GM19467 (cell line): ENCODE measurements at regions not wholly inside any gene's neighbourhood (a gene's known extent, or its start where the extent isn't known, plus 50 kb on each side); places are given as distances from the start of the nearest gene placed in this dataset.

Source experiments
- ATAC-seq: cut with Tn5 transposase; IDR thresholded peaks from one replicate; pipeline ENCODE4 v1.9.1; 2021; ENCODE audit warnings: mild to moderate bottlenecking, moderate library complexity; ENCODE audit not compliant: unreplicated experiment

GRCh38 chr13:59459972-59460371, 703.8 kb downstream of the DIAPH3 start:
- ATAC-seq, result no peak

GRCh38 chr13:59461411-59461810, 702.3 kb downstream of the DIAPH3 start:
- no peak for ATAC-seq

GRCh38 chr13:59463023-59463422, 700.7 kb downstream of the DIAPH3 start:
- no peak for ATAC-seq

- no peak for ATAC-seq
Measured at GRCh38 chr13:59464926-59465325, 698.8 kb downstream of the DIAPH3 start.

- ATAC-seq, result no peak
Measured at GRCh38 chr13:59468396-59468795, 695.3 kb downstream of the DIAPH3 start.

DNA sequence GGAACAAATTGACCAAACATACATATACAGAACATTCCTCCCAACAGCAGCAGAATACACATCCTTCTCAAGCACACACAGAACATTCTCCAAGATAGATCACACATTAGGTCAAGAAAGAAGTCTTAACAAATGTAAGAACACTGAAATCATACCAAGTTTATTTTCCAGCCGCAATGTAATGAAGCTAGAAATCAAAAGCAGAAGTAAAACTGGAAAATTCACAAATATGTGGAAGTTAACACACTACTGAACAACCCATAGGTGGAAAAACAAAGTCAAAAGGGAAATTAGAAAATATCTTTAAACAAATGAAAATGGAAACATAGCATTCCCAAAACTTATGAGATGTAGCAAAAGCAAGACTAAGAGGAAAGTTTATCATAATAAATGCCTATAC, 692.6 kb downstream of the DIAPH3 start:
- ATAC-seq, result no peak

DNA sequence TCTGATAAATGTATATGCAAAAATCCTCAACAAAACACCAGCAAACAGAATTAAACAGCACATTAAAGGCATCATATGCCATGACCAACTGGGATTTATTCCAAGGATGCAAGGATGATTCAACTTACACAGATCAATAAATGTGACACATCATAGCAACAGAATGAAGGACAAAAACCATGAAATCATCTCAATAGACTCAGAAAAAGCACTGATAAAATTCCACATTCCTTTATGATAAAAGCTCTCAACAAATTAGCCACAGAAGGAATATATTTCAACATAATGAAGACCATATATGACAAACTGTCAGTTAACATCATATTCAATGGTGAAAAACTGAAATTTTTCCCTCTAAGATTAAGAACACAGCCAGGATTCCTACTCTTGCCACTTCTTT, 691.6 kb downstream of the DIAPH3 start:
- ATAC-seq, result no peak

- ATAC-seq, result no peak
Measured at GRCh38 chr13:59474696-59475095, 689.0 kb downstream of the DIAPH3 start.

- no peak for ATAC-seq
Measured at GRCh38 chr13:59475911-59476310, 687.8 kb downstream of the DIAPH3 start.

DNA sequence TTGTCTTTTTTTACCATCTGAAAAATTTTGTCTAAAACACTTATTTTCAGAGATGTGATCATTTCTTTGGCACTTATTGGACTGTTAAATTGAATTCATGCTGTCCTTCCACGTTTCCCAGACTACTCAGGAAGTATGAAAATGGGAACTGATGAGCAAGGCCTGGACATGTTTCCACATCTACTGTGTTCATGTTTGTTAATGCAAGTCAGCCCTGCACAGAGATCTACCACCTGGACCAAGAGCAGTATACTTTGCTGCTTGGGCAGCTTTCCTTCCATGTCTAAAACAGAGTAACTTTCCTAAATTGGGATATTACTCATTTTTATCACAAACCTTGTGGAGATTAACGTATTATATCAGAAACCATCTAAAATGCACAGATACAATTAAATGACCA, 687.4 kb downstream of the DIAPH3 start:
- no peak for ATAC-seq

DNA sequence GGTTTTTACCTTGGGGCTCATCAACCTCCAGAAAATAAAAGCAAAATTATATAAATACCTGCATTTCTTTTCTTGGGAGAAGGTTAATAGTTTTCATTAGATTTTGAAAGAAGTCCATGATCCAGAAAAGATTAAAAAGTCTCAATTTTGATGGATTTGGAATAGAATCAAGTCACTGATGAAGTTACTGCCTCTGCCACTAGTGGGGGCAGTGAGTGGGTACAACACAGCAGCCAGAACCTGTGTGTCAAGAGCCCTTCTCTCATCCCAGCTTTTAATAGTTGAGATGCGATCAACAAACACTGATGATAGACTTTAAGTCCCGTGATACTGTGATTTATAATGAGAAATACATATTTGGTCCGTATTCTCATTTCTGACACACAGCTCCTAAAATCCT, 686.7 kb downstream of the DIAPH3 start:
- no peak for ATAC-seq

DNA sequence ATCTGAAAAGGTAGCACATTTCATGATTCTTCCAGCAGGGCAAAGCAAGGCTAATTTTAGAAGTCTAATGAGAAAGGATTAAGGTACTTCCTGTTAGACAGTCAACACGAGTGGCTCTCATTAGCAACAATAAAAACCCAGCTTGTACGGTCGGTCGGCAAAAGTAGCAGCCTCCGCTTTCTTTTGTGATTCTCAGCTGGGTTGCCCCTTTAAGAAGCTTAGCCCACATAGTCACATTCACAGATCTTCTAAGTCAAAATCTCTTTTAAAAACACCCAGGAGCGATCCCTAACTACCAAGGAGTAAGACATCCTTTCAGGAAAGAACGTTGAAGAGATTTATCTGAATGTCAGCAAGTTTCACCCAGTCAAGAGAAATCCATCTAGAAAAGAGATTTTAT, 684.8 kb downstream of the DIAPH3 start:
- no peak for ATAC-seq

DNA sequence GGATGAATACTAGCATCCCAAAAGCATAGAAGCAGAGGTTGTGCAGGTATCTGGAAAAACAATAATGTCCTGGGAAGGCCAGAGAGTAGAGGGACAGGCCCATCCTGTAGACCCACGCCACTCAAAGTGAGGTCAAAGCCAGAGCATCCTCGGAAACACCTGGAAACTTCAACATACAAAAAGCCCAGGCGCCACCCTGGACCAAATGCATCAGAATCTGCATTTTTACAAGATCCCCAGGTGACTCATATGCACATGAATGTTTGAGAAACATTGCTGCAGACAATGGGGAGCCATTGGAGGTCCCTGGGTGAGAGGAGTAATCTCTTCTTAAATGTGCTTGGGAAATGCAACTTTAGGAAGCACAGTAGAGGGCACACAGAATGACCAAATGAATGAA, 684.1 kb downstream of the DIAPH3 start:
- ATAC-seq, result no peak

GRCh38 chr13:59480396-59481259, 683.1 kb downstream of the DIAPH3 start:
- ATAC-seq, result no peak

- ATAC-seq, result no peak
Measured at GRCh38 chr13:59483501-59484145, 680.1 kb downstream of the DIAPH3 start.

GRCh38 chr13:59487883-59488282, 675.8 kb downstream of the DIAPH3 start:
- ATAC-seq, result no peak

GRCh38 chr13:59488436-59488835, 675.3 kb downstream of the DIAPH3 start:
- no peak for ATAC-seq

DNA sequence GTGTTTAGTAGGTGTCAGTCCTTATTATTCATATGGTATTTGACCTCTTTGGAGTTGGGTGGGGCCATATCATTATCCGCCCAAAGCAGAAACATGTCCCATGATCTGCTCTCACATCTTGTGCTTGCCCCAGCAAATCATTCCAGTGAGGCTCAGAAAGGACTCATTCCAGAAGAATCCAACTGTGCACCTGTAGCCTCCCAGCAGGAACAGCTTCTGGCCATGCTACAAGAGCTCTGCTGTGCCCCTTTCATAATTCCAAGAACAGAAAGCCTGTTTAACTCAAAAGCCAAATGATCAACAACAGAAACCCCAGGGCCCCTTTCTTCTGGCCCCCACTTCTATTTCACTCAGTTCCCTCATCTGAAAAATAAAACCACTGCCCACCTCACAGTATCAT, 673.1 kb downstream of the DIAPH3 start:
- no peak for ATAC-seq

GRCh38 chr13:59492030-59492636, 671.6 kb downstream of the DIAPH3 start:
- no peak for ATAC-seq

DNA sequence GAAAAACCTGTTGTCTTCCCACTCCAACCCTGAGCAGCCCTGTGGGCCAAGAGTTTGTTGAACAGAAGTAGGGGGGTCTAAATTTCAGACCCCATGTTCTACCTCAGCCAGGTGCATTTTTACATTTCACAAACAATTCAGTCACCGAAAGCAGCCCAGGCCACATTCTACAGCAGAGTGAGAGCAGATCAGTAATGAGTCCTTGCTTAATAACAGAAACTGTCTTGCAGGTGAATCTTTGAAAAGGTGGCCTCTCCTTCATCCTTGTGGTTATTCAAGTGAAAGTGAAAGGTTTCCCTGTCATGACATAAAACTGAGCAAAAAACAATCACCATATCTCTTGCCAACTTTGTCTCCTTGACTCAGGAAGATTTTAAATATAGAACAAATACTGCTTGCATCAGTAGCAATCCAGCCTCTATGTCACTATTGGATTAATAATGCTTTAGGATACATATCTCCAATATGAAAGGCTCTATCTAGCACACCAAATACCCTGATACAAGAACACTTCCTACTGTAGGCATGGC, 670.2 kb downstream of the DIAPH3 start:
- ATAC-seq, result no peak

GRCh38 chr13:59494151-59494550, 669.6 kb downstream of the DIAPH3 start:
- ATAC-seq, result no peak

- ATAC-seq, result no peak
Measured at GRCh38 chr13:59494560-59494970, 669.2 kb downstream of the DIAPH3 start.
